GM23338 (cell line): ENCODE measurements at regions not wholly inside any gene's neighbourhood (a gene's known extent, or its start where the extent isn't known, plus 50 kb on each side); places are given as distances from the start of the nearest gene placed in this dataset.

Source experiments
- ATAC-seq: fragments of 200-7000 bp; cut with Tn5 transposase; 3 replicates; pipeline ENCODE4 v1.9.1; 2020
- DNase-seq: peaks from one replicate; pipeline ENCODE4 v3.0.0-alpha.2; 2015; ENCODE audit warnings: low spot score
- H2AFZ ChIP-seq: fragments of 200-600 bp; sonication (generic); 2 replicates; pipeline ENCODE4 v1.8.0; 2016; ENCODE audit warnings: antibody characterized with exemption, mild to moderate bottlenecking, moderate library complexity
- H3F3A ChIP-seq: fragments of 200-600 bp; sonication (generic); replicated peaks from 2 replicates; pipeline ENCODE4 v1.8.0; 2017; ENCODE audit warnings: antibody characterized with exemption, mixed run types, low read depth
- H3K27ac ChIP-seq: fragments of 200-600 bp; sonication (generic); 2 replicates; pipeline ENCODE4 v1.6.1; 2016; ENCODE audit warnings: low read depth
- H3K27me3 ChIP-seq: fragments of 200-600 bp; sonication (generic); 2 replicates; pipeline ENCODE4 v1.8.0; 2016; ENCODE audit warnings: mild to moderate bottlenecking, mixed run types, moderate library complexity; ENCODE audit not compliant: insufficient read depth
- H3K36me3 ChIP-seq: fragments of 200-600 bp; sonication (generic); 2 replicates; pipeline ENCODE4 v1.8.0; 2016; ENCODE audit warnings: mild to moderate bottlenecking; ENCODE audit not compliant: insufficient read depth
- H3K4me1 ChIP-seq: fragments of 200-600 bp; sonication (generic); 2 replicates; pipeline ENCODE4 v1.8.0; 2016; ENCODE audit warnings: mild to moderate bottlenecking, moderate library complexity; ENCODE audit not compliant: insufficient read depth
- H3K4me2 ChIP-seq: fragments of 200-600 bp; sonication (generic); 2 replicates; pipeline ENCODE4 v1.7.1; 2017; ENCODE audit warnings: mixed run types
- H3K4me3 ChIP-seq: fragments of 200-600 bp; sonication (generic); 2 replicates; pipeline ENCODE4 v1.6.1; 2016; ENCODE audit warnings: mixed run types
- H3K79me2 ChIP-seq: fragments of 200-600 bp; sonication (generic); replicated peaks from 2 replicates; pipeline ENCODE4 v1.8.0; 2017; ENCODE audit warnings: mild to moderate bottlenecking; ENCODE audit not compliant: insufficient read depth
- H3K9me2 ChIP-seq: fragments of 200-600 bp; sonication (generic); 2 replicates; pipeline ENCODE4 v1.8.0; 2017; ENCODE audit not compliant: insufficient read depth
- H4K20me1 ChIP-seq: fragments of 200-600 bp; sonication (generic); replicated peaks from 2 replicates; pipeline ENCODE4 v1.8.0; 2017; ENCODE audit warnings: mild to moderate bottlenecking; ENCODE audit not compliant: insufficient read depth
- H3K27ac Mint-ChIP-seq: 2 replicates; pipeline ENCODE4 v1.8.0; 2020; ENCODE audit warnings: inconsistent platforms, mild to moderate bottlenecking, moderate library complexity, mixed read lengths
- H3K27me3 Mint-ChIP-seq: 3 replicates; pipeline ENCODE4 v1.8.0; 2022; ENCODE audit warnings: low read depth, mild to moderate bottlenecking, moderate library complexity, mixed read lengths, inconsistent platforms; ENCODE audit not compliant: insufficient read depth, poor library complexity
- H3K36me3 Mint-ChIP-seq: 3 replicates; pipeline ENCODE4 v1.8.0; 2021; ENCODE audit warnings: low read depth, mild to moderate bottlenecking, inconsistent platforms, moderate library complexity, mixed read lengths
- H3K4me1 Mint-ChIP-seq: 3 replicates; pipeline ENCODE4 v1.8.0; 2020; ENCODE audit warnings: mild to moderate bottlenecking, inconsistent platforms, mixed read lengths
- H3K4me3 Mint-ChIP-seq: 3 replicates; pipeline ENCODE4 v1.8.0; 2021; ENCODE audit warnings: moderate library complexity, mild to moderate bottlenecking, inconsistent platforms, mixed read lengths
- H3K9me3 Mint-ChIP-seq: 3 replicates; pipeline ENCODE4 v1.8.0; 2020; ENCODE audit warnings: moderate library complexity, mild to moderate bottlenecking, inconsistent platforms, mixed read lengths
- CREB1 ChIP-seq: fragments of 250-450 bp; sonication (Bioruptor Pico); IDR thresholded peaks from 2 replicates; pipeline ENCODE4 v1.5.0; 2020; ENCODE audit warnings: low read depth, mild to moderate bottlenecking, moderate library complexity
- CTCF ChIP-seq, 2 experiments: fragments of 200-600 bp in 1 of 2; sonication (generic) in 1 of 2; conservative IDR thresholded peaks; 2 replicates each; pipeline versions ENCODE4 v1.5.1 to v1.6.1; 2016 to 2017; ENCODE audit warnings: antibody characterized with exemption in 2 of 2, low read depth in 2 of 2, mild to moderate bottlenecking in 2 of 2, moderate library complexity in 1 of 2
- ETS1 ChIP-seq: IDR thresholded peaks from 2 replicates; pipeline ENCODE4 v1.6.1; 2016; ENCODE audit warnings: antibody characterized with exemption
- EZH2phosphoT487 ChIP-seq: fragments of 200-600 bp; sonication (generic); IDR thresholded peaks from one replicate; pipeline ENCODE4 v1.8.1; 2018; ENCODE audit warnings: antibody characterized with exemption; ENCODE audit not compliant: unreplicated experiment
- POLR2AphosphoS5 ChIP-seq: IDR thresholded peaks from 2 replicates; pipeline ENCODE4 v1.6.1; 2016; ENCODE audit warnings: antibody characterized with exemption, low read depth
- STAT1 ChIP-seq: IDR thresholded peaks from one replicate; pipeline ENCODE4 v1.6.1; 2016; ENCODE audit warnings: antibody characterized with exemption; ENCODE audit not compliant: unreplicated experiment
- ZNF114 ChIP-seq: fragments of 250-450 bp; sonication (Bioruptor Pico); IDR thresholded peaks from 2 replicates; pipeline ENCODE4 v1.5.0; 2020; ENCODE audit warnings: mild to moderate bottlenecking, moderate library complexity
- ZNF331 ChIP-seq: fragments of 250-450 bp; sonication (Bioruptor Pico); IDR thresholded peaks from 2 replicates; pipeline ENCODE4 v1.5.0; 2020; ENCODE audit warnings: low read depth, mild to moderate bottlenecking, moderate library complexity
- ZNF462 ChIP-seq: fragments of 250-450 bp; sonication (Bioruptor Pico); IDR thresholded peaks from 2 replicates; pipeline ENCODE4 v1.5.0; 2020; ENCODE audit warnings: mild to moderate bottlenecking, moderate library complexity

DNA sequence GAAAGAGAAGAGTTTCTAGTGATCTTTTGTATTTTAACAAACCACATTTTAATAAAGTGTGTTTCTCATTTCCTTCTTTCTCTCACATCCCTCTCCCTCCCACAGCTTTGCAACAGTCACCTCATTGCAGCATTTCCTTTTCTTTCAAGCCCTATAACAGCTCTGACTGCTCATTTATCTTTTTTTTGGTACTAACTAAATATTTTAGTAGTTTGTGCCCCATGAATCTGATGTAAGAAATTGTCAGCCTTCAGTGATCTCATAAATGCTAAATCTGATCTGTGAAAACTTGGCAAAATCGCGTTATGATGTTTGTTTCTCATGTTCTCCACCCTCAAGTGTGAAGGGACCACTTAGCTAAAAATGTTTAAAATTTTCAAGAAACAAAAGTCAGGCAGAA is 258.5 kb upstream of the SLIT2 start:
- Mint-ChIP-seq H3K4me1 (no peaks in the 10 kb centered on the region), H3K27ac (no peak overlapping the region), H3K36me3 (no peaks in the 10 kb centered on the region), H3K4me3 (no peak overlapping the region), H3K9me3 (no peaks in the 10 kb centered on the region), H3K27me3 (no peaks in the 10 kb centered on the region)
- H2AFZ ChIP-seq = no peak overlapping the region
- H3K4me1 ChIP-seq = no peaks in the 10 kb centered on the region
- H3K27me3 ChIP-seq = no peaks in the 10 kb centered on the region
- ATAC-seq = no peak
- no peaks in the 10 kb centered on the region for H3K9me2 ChIP-seq
- TF ChIP-seq STAT1 (no peak), ZNF114 (no peak), CTCF (conservative IDR thresholded peaks at IDR 0.05; ENCODE audit: low read depth in 2 of 2) (no peak), ZNF331 (CRISPR knock-in tag) (no peak)
- no peaks in the 10 kb centered on the region for H3K36me3 ChIP-seq
- H3K4me3 ChIP-seq = no peak overlapping the region
- H3K4me2 ChIP-seq = no peak overlapping the region
- no peaks in the 10 kb centered on the region for H3F3A ChIP-seq
- no peaks in the 10 kb centered on the region for H4K20me1 ChIP-seq
- H3K27ac ChIP-seq = no peak overlapping the region
- DNase-seq = no peak
- H3K79me2 ChIP-seq = no peaks in the 10 kb centered on the region

DNA sequence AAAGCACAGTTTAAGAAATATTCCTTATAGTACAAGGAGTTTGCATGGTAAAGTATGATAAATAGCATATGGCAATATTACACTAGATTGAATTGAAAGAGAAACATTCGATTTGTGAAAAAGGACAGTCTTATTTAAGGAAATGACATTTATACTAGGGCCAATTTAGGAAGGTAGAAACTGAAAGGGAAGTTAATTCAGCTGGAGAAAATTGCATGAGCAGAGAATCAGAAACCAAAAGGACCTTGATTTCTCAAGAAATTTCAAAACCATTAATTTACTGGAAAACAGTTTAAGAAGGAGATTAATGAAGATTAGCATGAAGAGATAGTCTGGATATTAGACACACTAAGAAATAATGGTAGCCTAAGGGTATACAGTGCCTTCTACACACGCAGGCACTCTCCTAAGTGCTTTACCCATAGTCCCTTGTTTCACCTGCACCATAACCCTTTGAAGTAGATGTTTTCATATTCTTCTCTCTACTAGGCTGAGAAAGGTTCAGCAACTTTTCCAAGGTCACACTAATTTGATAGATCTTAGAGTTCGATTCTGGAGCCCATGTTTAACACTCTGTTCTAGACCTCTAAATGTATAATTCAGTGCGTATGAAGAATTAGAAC is 259.1 kb upstream of the SLIT2 start:
- Histone ChIP-seq H3K9me2 (no peaks in the 10 kb centered on the region), H3K79me2 (no peaks in the 10 kb centered on the region), H3K27me3 (no peaks in the 10 kb centered on the region), H3K36me3 (no peaks in the 10 kb centered on the region), H4K20me1 (no peaks in the 10 kb centered on the region), H3K27ac (no peak overlapping the region), H3K4me2 (no peak overlapping the region), H3K4me3 (no peak overlapping the region), H2AFZ (no peak overlapping the region), H3F3A (no peaks in the 10 kb centered on the region), H3K4me1 (no peaks in the 10 kb centered on the region)
- no peak for ATAC-seq
- Mint-ChIP-seq H3K27ac (no peak overlapping the region), H3K27me3 (no peaks in the 10 kb centered on the region), H3K9me3 (no peaks in the 10 kb centered on the region), H3K36me3 (no peaks in the 10 kb centered on the region), H3K4me3 (no peak overlapping the region), H3K4me1 (no peaks in the 10 kb centered on the region)
- TF ChIP-seq ZNF331 (CRISPR knock-in tag) (no peak), ETS1 (no peak), CREB1 (CRISPR knock-in tag) (no peak), CTCF (conservative IDR thresholded peaks at IDR 0.05; ENCODE audit: low read depth in 2 of 2) (no peak), ZNF462 (no peak), EZH2phosphoT487 (no peak), ZNF114 (no peak), POLR2AphosphoS5 (no peak), STAT1 (no peak)
- no peak for DNase-seq
